ELF-1 (cell line): ENCODE measurements at regions not wholly inside any gene's neighbourhood (a gene's known extent, or its start where the extent isn't known, plus 50 kb on each side); places are given as distances from the start of the nearest gene placed in this dataset.
"Not testable (repeated sequence)": the region's sequence is repeated elsewhere in the genome, so short reads cannot be mapped to it uniquely, and the experiment has no call there.

Experiments used
- DNase-seq: peaks from one replicate; pipeline ENCODE4 v3.0.0-alpha.2; 2016; ENCODE audit warnings: low read depth, low spot score

DNA sequence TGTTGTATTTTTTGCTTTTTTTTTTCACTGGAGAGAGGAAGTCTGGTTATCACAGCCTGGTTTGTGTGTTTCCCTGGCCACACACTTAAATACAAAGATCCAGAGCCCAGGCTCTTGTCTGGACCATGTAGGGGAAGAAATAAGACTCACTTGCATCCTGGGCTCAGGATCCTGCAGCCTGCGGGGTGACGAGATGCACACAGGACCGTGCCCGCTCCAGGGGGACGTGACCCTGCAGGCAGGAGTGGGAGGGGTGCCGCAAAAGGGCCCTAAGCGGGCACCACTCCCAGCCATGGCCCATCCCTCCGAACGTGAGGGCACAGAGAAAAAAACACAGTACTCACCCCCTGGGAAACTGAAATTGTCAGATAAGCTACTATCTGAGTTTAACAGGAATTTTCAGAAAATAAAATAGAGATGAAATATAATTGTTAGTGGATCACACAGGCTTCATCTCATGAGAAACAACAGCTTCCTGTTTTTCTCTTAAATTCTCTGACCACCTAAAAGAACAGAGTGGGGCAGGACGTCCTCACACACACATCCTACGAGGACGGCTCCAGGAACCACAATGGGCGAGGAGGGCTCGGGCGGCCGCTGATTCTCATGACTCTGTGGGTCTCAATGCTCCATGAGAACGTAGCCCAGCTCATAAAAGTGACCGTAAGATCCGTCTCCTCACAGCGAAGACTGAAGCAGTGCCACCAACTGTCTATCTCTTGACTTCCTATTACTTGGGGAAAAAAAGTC, 142.6 kb upstream of the ALKAL2 start:
- DNase-seq, result no peak

DNA sequence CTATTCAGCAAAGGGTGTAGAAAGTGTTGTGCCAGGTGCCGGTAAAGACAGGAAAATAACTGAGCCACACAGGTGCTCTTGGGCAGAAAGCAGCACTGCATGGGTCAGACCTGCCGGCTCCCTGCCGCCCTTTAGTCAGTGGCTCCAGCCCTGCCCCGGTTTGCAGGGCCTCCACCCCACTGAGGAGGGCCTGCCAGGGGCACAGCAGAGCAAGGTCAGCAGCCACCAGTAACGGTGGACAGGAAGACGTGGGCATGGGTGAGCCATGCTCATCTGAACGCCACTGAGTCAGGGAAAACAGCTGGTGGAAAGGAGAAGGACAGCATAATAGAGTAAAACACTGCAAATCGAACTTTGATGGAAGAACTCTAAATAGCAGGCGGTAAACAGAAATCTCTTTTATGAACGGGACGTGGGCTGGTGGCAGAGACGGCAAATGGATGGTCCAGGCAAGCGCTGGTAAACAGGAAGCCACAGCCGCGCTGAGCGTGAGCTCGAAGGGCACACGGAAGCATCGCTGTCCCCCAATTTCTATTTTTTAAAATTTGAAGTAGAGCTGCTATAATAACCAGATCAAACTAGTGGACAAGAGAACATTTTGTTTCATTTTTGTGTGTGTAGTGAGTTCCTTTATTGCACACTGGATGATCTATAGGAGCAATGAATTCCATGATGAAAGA, 141.8 kb upstream of the ALKAL2 start:
- DNase-seq, result no peak

DNA sequence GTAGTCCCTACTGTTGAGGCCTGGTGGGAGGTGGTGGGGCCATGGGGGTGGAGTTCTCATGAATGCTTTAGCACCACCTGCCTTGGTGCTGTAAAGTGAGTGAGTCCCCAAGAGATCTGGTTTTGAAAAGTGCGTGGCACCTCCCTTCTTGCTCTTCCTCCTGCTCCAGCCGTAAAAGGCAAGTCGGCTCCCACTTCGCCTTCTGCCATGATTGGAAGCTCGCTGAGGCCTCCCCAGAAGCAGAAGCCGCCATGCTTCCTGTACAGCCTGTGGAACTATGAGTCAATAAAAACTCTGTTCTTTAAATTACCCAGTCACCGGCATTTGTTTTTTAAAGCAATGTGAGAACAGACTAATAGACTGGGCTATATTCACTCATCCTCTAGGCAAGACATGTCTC, 141.3 kb upstream of the ALKAL2 start:
- no peak for DNase-seq

DNA sequence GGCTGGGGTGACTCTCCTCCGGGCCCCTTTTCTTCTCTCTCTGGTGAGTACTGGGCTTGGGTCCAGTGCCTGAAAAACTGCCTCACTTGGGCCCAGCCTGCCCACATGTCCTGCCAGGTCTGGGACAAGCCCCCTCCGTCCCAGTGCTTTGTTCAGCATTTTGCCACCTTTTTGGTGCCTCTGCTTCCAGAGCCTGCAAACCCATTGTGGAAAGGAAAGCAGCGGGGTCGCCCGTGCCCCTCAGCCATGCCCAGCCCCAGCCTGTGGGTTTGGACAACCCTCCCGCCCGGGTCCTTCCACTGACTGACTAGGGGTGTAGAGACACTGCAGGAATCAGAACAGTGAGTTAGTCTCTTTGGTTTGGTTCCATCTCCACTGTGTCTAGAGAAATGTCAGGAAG, 140.7 kb upstream of the ALKAL2 start:
- DNase-seq, result no peak

GRCh38 chr2:426696-427095, 138.8 kb upstream of the ALKAL2 start:
- not testable (repeated sequence) for DNase-seq

DNA sequence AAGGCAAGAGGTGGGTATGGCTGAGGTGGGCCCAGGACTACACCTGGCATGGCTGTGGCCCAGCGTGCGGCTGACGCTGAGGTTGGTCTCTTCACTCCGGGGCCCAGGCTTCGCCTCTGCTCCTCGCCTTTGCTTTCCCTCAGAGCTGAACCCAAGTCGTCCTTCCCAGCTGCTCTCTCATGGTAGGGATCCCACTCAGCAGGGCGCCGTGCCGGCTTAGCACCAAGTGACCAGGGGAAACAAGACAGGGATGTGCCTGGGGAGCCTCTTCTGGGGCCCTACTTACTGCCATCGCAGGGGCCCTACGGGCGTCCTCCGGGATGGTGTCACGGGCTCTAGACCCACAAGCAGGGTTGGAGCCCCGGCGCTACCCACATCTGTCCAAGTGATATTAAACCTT, 138.1 kb upstream of the ALKAL2 start:
- DNase-seq, result no peak

DNA sequence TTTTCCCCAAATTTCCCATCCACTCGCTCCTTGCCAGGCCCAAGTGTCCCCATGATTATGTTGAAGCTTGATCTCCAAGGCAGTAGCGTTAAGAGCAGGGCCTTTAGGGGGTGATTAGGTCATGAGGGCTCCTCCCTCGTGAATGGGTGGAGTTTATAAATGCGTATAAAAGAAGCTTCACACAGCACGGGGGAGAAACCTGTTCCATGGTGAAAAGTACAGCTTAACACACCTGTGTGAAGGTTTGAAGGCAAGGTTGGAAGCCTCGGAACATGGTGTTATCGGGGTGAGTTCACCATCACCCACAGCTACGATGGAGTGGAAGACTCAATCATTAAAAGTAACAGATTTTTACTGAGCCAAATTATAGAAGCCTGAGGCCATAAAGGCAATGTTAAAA, 137.4 kb upstream of the ALKAL2 start:
- DNase-seq, result no peak

- DNase-seq, result no peak
Measured at GRCh38 chr2:424306-425171, 136.6 kb upstream of the ALKAL2 start.

DNA sequence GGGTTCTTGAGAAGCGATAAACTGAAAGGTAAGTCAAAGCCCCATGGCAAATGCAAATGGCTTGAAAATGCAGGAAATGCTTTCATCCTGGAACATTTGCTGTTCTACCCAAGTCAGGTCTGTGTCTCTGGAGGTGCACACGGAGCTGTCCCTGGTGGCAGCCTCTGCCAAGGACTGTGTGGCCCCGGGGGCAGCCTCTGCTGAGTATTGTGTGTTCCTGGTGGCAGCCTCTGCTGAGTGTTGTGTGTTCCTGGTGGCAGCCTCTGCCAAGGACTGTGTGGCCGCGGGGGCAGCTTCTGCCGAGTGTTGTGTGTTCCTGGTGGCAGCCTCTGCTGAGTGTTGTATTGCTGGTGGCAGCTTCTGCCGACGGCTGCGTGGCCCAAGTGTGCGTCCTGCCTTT, 135.6 kb upstream of the ALKAL2 start:
- DNase-seq, result no peak

- no peak for DNase-seq
Measured at GRCh38 chr2:422676-423435, 135.0 kb upstream of the ALKAL2 start.

- DNase-seq, result no peak
Measured at GRCh38 chr2:421406-421805, 133.5 kb upstream of the ALKAL2 start.

GRCh38 chr2:419687-420317, 131.9 kb upstream of the ALKAL2 start:
- no peak for DNase-seq

GRCh38 chr2:417662-418061, 129.8 kb upstream of the ALKAL2 start:
- DNase-seq, result no peak

DNA sequence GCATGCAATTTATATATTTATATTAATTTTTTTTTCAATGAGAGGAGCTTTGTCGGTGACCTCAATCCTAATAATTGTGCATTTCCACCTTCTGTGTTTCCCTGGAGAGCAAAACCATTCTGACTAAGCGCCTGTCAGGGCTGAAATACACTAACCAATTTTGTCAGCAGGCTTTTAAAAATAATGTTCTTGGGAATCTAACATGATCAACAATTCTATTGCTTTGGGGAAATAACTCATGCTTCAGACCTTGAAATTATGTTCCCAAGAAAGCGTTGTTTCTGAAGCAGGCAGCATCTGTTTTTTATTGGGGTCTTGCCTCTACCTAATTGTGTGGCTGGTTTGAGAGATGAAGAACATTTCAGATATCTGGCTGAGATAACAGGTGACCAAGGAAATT, 129.1 kb upstream of the ALKAL2 start:
- no peak for DNase-seq

DNA sequence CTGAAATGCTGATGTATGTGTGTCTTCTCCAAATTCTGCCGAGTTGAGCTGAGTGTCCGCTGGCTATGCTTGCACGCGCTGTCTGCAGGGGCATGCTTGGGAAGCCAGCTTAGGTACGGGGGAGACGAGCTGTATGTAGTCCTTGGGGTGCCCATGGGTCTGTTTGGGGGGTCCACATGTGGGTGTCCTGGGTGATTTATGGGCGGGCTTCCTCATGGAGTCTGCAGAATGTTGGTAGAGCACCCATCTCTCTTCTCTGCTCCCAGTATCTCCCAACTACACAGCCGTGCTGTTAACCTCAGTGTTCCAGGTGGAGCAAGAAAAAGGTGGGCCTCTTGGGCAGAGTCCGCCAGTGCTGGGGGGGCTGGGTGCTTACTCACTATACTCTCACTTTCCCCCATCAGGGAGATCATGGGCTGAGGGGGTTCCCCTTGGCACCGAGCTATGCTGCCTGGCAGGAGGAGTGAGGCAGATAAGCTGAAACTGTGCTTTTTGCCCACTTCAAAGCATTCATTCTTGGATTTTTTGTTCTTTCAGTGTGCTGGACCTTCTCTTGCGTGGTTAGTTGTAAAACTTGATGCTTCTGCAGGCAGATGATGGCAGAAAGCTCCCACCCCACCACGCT, 128.2 kb upstream of the ALKAL2 start:
- DNase-seq, result no peak

GRCh38 chr2:409523-409922, 121.6 kb upstream of the ALKAL2 start:
- DNase-seq, result no peak

DNA sequence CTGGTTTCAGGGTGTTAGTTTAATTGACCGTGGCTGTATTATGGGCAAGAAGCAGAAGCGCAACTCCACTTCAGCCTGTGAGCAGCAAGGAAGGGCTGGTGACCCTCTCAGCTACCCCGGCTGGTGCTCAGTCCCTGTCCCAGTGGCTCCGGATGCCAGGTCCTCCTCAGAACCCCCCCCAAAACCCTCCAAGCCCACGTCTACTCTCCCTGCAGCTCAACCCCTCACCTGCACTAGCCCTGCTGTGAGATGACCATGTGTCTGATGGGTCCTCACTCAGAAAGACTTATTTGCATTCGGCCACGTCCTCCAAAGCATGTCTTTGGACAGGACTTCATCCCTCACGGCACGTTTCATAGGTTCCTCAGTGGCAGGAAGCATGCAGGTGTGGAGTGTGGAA, 119.7 kb upstream of the ALKAL2 start:
- DNase-seq, result no peak

DNA sequence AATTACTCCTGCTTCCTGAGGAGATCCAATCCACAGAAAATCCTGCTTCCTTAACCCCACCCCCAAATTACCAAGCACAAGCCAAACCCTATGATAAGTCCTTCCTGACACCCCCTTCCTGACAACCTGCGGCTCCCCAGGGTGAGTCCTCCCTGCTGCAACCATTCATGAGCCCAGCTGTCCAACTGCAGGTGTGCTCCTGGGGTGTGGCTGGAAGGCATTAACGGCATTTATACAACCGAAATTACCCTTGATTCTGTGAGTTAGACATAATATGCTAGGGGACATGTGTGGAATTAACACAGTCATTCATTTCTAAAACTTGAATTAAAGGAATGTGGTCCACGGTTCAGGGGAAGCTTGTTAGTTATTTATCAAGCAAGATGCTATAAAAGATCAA, 119.0 kb upstream of the ALKAL2 start:
- DNase-seq, result no peak

DNA sequence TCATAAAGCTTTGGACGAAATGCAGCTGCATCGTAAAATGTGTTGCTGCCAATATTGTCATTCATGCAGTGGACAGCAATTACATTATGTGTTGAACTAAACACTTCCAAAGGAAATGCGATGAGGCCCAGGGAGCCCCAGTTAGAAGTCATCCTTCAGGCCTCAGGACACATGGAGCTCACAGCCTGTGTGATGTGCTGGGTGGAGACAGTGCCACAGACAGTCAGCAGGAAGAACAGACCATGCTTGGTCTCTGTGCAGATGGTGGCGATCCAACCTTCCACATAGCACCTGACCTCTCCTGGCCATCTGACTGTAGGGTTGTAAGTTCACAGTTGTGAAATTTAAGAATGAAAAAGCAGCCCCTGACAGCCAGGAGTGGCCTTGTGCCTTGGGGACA, 118.3 kb upstream of the ALKAL2 start:
- DNase-seq, result no peak

GRCh38 chr2:404581-404980, 116.7 kb upstream of the ALKAL2 start:
- no peak for DNase-seq

- no peak for DNase-seq
Measured at GRCh38 chr2:403682-404081, 115.8 kb upstream of the ALKAL2 start.
